ENCODE measurements at regions not wholly inside any gene's neighbourhood (a gene's known extent, or its start where the extent isn't known, plus 50 kb on each side); places are given as distances from the start of the nearest gene placed in this dataset.

DNA sequence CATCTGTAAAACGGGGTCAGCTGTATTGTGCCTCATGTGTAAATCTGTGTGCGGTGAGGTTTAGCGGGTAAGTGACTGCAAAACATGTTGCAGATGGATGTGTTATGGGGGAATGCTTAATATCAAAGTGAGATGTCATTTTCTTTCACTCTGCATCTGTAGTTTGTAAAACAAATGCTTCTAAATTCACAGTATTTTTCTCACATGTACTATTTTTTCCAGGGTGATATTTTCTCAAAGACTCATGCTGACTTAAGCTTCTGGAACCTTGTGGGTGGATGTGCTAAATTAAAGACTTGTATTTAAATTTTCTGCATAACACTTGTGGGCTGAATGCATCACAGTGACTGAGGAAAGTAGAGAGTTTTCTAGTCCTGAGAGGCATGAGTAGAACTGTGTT is 115.2 kb upstream of the TP63 start:
- TF ChIP-seq, protein P1, sequence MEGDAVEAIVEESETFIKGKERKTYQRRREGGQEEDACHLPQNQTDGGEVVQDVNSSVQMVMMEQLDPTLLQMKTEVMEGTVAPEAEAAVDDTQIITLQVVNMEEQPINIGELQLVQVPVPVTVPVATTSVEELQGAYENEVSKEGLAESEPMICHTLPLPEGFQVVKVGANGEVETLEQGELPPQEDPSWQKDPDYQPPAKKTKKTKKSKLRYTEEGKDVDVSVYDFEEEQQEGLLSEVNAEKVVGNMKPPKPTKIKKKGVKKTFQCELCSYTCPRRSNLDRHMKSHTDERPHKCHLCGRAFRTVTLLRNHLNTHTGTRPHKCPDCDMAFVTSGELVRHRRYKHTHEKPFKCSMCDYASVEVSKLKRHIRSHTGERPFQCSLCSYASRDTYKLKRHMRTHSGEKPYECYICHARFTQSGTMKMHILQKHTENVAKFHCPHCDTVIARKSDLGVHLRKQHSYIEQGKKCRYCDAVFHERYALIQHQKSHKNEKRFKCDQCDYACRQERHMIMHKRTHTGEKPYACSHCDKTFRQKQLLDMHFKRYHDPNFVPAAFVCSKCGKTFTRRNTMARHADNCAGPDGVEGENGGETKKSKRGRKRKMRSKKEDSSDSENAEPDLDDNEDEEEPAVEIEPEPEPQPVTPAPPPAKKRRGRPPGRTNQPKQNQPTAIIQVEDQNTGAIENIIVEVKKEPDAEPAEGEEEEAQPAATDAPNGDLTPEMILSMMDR (IDR thresholded peaks at IDR 0.05; ENCODE audit: insufficient read depth, low read depth, low read length, missing control alignments): no peak
- DNase-seq (ENCODE audit: low read depth): no peak

DNA sequence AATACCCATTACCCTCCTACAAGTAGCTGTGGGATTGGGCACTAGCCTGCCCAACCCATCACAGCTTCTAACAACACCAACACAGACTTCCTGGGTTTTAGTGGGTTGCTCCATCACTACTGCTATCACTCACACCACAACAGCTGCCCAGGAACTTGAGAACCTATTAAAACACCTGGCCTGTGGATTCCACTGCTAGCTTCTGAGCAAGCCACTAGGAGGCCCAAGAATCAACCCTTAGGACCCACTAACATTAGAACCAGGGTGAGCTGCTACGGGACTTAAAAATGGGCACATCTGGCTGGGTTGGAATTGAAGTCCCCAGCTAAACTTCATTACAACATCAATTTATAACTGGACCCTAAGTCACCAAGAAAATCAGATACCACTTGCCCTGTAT is 113.2 kb upstream of the TP63 start:
- DNase-seq (ENCODE audit: low read depth): peak; percentile 21
- TF ChIP-seq, protein P1 (IDR thresholded peaks at IDR 0.05; ENCODE audit: insufficient read depth, low read depth, low read length, missing control alignments): no peak
- H3K4me3 ChIP-seq (ENCODE audit: low read depth, low read length): no peak overlapping the region

More for the DNA sequence above, 115.2 kb upstream of the TP63 start:
- H3K4me3 ChIP-seq (ENCODE audit: low read depth, low read length): no peak overlapping the region

DNA sequence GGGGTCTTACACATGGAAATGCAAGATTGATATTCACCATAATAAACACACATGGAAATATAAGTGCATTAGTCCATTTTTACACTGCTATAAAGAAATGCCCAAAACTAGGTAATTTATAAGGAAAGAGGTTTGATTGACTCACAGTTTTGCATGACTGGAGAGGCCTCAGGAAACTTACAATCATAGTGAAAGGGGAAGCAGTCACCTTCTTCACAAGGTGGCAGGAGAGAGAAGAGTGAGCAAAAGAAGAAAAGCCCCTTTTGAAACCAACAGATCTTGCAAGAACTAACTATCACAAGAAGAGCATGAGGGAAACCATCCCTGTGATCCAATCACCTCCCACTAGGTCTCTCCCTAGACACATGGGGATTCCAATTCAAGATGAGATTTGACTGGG is 111.7 kb upstream of the TP63 start:
- TF ChIP-seq, protein P1 (IDR thresholded peaks at IDR 0.05; ENCODE audit: insufficient read depth, low read depth, low read length, missing control alignments): no peak
- peak; percentile 40 for DNase-seq (ENCODE audit: low read depth)
- no peak overlapping the region for H3K4me3 ChIP-seq (ENCODE audit: low read depth, low read length)

DNA sequence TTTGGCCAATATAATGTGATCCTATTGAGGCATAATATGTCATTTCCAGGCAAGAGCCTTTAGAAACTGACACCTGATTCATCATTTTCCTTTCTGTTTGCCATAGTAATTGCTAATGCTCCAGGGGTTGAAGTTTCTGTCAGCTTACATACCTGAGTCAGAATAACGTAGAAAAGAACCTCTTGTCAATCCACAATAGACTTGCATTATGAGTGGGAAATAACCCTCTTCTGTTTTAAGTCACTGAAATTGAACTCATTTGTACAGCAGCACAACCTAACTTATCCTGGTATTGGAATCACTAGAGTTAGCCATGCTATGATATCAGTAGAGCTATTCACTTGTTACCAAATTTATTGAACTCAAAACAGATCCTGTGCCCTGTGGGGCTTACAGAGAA is 101.7 kb upstream of the TP63 start:
- TF ChIP-seq, protein P1 (IDR thresholded peaks at IDR 0.05; ENCODE audit: insufficient read depth, low read depth, low read length, missing control alignments): no peak
- no peak overlapping the region for H3K4me3 ChIP-seq (ENCODE audit: low read depth, low read length)
- DNase-seq (ENCODE audit: low read depth): peak; percentile 39

DNA sequence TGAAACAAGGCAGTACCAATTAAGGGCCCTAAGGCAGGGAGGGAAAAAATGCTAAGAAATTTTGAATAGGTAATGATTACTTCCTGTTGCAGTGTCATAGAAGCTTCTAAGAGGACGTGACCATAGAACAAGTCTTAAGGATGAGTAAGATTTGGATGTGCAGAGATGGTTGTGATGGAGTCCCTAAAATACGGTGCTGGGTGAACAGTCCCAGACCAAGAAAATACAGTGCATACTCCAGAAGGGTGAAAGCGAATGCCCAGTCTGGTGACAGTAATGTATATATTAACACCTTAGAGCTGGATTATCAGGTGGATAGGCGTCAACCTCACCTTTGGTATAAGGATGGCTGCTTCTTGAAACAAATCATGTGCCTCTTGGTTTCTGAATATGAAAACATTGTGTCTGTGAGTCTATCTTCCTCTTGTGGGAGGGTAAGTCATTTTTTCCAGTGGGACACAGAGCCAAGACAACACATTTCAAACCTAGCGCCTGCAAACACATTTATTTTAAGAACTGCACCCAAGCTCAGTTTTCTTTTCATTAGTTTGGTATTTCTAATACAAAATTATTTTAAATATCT is 101.2 kb upstream of the TP63 start:
- TF ChIP-seq, protein P1 (IDR thresholded peaks at IDR 0.05; ENCODE audit: insufficient read depth, low read depth, low read length, missing control alignments): no peak
- no peak for DNase-seq (ENCODE audit: low read depth)
- H3K4me3 ChIP-seq (ENCODE audit: low read depth, low read length): no peak overlapping the region

DNA sequence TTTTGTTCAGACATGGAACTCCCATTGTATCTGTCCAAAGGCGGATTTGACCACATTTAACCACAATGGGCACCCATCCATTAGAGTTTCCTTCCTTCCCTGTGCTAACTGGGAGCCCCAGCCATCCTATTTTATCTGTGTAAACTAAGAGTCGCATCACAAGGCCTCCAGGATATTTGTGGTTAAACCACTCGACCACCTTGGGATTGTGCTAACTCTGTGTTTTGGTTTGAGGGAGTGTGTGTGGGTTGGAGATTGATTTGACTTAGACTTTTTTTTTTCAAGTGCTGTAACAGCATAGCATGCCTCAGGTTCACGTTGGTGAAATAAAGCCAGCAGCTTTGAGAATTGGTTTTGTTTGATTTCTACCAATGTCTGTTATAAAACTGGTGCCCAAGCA is 100.4 kb upstream of the TP63 start:
- DNase-seq (ENCODE audit: low read depth): no peak

More for the DNA sequence above, 100.4 kb upstream of the TP63 start:
- TF ChIP-seq, protein P1 (IDR thresholded peaks at IDR 0.05; ENCODE audit: insufficient read depth, low read depth, low read length, missing control alignments): no peak
- H3K4me3 ChIP-seq (ENCODE audit: low read depth, low read length): no peak overlapping the region
